ENCODE measurements at regions not wholly inside any gene's neighbourhood (a gene's known extent, or its start where the extent isn't known, plus 50 kb on each side); places are given as distances from the start of the nearest gene placed in this dataset.

DNA sequence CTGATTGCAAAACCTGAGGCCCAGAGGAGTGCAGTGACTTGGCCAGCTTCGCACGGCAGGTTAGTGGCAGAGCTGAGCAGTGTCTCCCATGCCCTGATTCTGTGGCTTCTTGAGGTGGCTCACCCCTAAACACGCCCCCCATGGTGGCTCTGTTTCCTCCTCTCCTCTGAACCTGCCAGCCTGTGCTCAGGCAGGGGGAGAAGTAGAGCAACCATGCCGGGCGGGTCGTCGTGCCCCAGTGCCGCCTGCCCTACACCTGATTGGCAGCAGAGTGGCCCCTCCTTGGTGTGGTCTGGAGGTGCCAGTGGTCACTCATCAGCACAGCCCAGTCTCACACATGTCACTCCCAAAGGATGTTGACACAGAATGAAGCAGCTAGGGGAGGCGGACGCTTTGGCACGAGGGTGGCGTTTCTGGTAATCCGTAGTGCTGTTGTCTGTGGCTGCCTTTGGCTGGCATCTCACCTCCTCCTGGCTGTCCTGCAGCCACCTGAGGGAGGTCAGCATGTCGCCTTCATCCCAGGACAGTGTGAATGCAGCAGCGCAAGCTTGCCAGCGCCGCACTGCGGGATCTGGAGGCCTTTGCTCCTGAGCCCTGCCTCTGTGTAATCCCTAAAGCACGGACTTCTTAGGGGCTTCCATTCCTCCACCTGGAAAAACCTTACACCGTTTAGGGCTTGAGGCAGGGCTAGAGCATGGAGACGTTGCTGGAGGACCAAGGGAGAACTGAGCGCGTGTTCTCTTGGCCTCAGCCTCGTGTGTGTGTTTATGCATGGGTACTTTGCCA is 294.7 kb downstream of the SEC14L1 start:
- no peak for DNase-seq

DNA sequence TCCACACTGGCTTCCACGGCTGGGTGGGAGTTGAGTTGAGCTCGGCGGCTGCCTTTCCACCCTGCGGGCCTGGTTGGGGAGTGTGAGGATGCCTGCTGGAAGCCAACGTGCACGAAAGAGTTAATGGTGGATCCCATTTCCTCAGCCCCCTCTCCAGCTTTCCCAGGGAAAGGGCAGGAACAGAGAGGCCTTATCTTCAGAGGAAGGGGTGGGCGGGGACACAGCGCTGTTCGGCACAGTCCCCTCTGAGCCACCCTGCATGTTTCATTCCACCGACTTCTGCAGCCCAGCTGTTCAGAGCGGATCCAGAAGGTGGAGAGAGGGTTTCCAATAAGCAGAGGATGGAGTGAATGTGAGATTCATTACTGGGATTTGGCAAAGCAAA is 295.3 kb downstream of the SEC14L1 start:
- DNase-seq, result peak; percentile 89

DNA sequence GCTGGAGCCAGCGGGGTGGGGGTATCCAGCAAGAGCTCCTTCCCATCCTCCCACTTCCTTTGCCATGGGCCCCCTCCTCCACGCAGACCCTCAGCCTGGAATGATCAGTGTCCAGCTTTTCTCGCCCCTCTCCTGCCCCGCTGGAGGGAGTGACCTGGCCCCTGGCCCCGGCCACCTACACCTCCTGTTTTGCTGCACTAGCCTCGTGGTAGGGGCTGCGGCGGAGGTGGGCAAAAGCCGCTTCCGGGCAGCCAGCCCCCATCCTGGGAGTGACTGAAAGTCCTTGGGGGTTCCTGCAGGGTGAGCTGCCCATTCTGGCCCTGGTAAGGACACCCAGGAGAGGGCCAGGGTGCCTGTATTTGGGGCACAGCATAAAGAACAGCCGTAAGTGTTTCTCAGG is 295.7 kb downstream of the SEC14L1 start:
- no peak for DNase-seq

DNA sequence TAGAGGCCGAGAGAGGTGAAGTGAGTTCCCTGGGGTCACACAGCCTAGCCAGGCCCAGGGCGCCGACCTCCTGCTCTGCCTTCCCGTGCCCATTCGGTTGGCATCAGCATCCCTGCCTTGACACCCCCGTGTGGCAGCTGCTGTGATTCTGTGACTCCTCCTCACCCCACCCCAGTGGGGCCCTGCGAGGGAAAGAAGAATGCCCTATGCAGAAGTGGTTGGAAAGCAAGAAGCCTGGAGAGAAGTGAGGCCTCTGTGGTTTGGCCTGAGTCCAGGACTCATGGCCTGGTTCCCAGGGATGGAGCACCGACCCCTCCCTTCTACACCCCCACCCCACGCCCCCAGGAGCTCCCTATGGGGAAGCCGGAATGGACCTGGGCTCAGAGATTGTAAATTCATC is 296.2 kb downstream of the SEC14L1 start:
- peak; percentile 89 for DNase-seq

DNA sequence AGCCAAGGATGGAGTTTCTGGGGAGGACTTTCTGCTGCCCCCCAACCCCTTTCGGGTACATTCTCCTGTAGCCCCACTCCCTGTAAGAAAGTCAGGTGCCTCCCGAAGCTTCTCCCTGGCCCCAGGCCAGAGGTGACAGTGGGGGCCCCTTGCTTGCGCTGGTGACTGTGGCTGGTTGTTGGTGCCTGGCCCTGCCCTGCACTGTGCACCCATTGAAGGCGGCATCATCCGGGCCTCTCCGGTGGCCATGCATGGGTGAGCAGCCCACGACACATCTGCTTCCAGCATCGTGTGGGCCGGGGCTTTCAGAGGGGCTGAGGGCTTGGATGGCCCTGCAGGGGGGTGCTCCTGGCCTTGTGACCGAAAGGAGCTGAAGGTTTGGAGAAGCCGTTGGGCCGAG is 297.0 kb downstream of the SEC14L1 start:
- DNase-seq, result no peak

DNA sequence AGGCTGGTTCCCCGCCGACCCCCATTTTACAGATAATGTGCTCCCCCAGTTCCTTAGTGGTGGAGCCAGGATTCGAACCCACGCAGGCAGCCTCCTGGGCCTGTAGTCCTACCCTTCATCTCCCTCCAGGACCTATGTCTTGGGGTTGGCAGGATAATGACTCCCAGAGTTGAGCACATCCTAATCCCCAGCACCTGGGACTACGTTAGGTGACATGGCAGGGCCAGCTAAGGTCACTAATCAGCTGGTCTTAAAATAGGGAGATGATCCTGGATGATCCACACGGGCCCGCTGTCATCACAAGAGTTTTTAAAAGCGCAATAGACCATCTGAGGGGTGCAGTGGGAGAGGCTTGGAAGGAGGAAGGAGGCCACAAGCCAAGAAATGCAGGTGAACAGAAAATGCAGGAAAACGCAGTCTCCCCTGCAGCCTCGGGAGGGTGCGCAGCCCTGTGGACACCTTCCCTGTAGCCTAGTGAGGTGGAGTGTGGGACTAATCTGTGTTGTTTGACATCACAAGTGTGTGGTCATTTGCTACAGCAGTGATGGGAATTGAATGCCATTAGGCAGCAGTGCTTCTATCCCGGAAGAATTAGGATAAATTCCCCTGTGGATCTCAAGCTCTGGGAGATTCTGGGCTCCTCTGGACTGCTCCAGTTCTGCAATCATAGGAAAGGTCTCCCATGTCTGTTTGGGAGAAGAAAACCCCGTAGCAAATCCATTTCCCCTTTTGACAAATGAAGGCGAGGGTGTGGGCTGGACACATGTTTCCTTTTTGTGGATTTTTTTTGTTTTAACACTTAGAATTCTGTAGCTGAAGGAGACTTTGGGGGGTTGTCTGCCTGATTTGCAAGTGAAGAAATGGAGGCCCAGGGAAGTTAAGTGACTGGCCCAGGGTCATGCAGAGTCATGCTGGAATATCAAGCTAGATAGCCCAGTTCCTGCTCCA is 297.7 kb downstream of the SEC14L1 start:
- no peak for DNase-seq

DNA sequence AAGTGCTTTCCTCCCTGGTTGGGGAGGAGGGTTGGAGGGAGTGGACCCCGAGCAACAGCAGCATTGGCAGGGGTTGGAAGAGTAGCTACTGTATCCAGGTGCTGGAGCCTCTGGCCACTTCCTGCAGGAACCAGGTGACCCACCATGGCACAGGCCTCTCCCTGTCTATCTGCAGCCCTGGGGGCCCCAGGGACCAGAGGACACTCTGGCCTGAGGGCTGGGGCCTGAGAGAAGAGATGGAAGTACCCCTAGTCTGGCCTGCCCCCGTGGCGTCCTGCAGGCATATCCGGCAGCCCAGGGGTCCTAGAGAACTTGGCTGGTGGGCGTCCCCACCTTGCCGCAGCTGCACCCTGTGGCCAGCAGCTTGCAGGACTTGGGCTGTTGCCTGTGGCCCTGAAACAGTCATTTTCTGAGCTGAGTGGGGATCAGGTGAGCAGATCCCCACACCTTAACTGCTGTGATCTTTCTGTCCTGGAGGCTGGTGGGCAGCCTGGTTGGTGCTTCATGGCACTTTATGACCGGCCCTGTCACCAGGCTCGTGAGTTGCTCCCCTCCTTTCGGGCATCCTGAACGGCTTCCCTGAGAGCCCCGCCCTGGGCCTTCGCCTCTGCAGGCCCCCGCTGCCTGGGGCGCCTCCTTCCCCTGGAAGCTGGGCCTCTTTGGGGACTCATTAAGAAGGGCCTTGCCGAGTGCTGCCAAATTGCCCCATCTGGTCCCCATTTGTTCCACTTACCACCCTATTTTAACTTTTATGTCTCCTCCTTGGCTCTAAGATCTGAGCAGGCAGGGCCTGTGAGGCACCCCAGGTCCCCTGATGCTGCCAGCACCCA is 298.6 kb downstream of the SEC14L1 start:
- peak; percentile 47 for DNase-seq

DNA sequence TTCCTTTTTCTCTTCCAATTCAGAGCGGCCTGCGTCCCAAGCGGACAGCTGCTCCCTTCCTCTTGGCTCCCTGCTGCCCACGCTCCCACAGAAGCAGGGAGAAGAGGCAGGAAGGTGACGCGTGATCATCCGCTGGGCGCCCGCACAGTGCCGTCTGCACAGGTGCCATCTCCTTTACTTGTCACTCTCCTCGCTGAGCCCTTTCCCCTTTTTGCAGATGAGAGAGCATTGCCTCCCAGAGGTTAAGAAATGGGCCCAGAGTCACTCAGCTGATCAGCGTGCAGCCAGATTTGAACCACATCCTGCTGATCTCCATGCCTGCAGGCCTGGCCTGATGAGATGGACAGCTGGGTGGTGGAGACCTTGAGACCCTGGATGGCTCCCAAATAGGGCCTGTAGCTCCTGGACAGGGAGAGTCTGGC is 299.8 kb downstream of the SEC14L1 start:
- peak; percentile 38 for DNase-seq

DNA sequence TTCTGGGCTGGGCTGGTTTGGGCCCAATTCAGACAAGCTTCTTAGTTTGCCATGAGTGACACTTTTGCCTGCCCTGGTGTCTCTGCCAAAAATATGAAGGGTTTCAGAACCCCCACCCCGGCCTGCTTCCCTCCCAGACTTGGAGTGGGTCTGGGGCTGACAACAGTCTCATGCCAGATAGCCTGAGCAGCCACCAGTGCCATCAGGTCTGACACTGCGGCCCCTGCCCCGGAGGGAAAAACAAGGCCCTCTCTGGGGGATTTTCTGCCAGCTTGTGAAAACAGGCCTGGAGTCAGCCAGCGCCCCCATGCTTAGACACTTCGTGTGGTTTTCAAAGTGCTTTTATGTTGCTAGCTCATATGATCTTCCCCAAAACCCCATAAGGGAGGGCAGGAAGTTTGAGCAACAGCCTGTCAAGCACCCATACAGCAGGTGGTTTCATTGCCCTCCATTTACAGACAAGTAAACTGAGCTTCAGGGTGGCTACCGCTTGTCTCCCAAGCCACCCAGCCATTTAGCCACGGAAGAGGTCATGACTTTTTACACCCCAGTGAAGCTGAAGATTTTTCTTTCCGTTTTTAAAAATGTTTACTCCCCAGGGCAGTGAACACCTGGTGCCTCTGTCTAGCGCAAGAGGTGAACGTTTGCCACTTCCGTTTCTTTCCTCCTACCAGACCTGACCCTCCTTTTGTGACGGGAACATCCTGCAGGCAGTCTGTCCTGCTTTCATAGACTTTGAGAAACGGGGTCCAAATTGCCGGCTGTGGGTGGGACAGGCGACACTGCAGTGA is 300.6 kb downstream of the SEC14L1 start:
- peak; percentile 30 for DNase-seq

DNA sequence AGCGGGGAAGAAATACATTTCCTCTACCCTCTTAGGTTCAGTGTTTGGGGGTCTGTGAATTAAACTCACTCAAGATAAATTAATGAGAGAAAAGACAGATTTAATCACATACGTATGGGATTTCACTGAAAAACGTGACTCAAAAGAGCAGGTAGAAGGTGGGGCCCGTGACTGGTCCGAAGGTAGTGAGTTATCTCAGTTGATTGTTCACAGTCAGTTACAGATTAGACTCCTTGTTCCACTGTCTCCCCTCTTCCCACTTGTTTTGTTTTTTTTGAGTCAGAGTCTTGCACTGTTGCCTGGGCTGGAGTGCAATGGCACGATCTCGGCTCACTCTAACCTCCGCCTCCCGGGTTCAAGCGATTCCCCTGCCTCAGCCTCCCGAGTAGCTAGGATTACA is 301.2 kb downstream of the SEC14L1 start:
- DNase-seq, result no peak

DNA sequence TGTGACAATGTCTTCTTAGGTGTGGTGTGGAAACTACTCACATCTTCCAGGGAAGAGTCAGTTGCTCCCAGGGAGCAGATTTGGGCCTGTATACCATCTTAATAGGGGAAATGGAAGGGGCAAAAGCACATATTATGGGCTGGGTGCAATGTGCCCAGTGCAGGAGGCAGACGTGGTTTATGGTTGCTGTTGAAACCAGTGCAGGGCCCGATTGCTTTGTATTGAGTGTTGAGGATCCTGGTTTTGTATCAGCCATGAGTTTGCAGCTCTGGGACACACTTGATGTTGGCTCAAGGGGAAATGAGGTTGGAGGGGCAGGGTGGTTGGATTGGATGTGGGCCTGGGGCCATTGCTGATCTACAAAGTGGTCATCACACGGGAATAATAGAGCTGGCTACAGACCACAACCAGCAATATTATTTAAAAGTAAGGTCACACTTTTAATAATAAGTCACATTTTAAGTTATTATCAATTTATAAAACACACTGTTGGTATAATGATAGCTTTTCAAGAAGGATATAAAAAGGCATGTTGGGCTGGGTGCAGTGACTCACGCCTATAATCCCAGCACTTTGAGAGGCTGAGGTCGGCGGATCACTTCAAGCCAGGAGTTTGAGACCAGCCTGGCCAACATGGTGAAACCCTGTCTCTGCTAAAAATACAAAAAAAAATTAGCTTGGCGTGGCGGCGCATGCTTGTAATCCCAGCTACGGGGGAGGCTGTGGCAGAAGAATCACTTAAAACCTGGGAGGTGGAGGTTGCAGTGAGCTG is 302.4 kb downstream of the SEC14L1 start:
- DNase-seq, result no peak

DNA sequence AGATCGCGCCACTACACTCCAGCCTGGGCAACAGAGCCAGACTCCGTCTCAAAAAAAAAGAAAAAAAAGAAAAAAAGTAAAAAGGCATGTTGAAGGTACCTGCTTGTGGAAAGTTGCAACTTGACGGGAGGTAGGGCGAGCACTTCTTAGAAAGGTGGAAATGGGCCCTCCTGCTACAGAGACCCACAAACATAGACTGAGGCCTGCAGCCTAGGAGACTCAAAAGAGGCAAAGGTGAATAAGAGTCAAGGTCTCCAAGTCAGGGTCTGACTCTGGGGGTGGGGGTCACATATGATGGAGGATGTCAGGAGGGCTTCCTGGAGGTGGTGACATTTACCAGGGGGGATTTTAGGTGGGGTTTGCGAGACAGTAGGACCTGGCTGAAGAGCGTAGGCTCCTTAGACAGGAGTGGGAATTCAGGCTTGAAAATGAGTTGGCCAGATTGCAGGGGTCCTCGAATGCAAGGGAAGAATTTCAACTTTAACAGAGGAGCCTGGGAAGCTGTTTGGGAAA is 303.0 kb downstream of the SEC14L1 start:
- no peak for DNase-seq

DNA sequence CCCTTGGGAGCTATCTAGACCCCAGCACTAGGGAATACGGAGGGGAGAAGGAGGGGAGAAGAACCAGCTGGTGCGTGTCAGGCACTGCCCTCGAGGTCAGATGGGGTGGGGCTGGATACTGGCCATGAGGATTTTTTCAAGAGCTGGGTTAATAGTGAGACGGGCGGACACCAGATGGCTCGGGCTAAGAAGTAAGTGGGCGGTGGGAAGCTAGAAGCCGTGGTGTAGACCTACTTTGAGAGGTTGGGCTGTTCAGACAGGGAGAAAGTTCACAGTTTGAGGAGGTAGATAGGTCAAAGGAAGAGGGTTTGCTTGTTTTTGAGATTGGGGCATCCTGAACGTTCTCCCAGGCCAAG is 303.8 kb downstream of the SEC14L1 start:
- DNase-seq, result peak; percentile 45

DNA sequence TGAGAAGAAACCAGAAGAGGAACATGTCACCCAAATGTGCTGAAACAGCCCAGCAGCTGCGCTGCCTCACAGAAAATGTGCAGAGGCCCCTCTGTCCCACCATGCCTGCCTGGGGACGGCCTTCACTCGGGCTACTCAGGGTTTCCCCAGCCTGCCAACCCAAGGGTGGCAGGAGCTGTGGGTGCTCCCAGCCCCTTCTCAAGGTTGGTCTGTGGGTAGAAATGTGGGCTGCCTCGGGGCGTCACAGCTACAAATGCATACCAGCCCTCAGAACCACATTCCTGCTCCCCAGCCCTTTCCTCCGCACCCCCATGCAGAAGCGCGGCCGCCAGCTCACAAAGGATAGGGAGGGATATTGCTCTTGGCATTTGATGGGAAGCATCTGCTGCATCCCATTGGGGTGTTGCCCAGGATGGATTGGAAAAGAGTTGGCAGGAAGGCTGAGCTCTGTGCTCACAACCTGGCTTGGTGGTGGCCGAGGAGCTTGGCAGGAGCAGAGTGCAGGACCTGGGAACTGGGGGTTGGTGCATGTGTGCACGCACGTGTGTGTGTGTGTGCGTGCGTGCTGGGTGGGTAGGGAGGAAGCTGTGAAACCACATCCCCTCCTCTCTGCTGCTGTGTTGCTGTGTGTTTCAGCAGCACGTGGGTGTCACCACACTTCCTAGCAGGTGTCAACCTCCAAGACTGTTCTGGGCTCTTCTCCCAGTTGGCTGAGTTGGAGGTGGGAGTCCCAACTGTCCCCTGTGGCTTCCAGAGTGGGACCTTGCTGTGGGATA is 304.4 kb downstream of the SEC14L1 start:
- DNase-seq, result peak; percentile 74

DNA sequence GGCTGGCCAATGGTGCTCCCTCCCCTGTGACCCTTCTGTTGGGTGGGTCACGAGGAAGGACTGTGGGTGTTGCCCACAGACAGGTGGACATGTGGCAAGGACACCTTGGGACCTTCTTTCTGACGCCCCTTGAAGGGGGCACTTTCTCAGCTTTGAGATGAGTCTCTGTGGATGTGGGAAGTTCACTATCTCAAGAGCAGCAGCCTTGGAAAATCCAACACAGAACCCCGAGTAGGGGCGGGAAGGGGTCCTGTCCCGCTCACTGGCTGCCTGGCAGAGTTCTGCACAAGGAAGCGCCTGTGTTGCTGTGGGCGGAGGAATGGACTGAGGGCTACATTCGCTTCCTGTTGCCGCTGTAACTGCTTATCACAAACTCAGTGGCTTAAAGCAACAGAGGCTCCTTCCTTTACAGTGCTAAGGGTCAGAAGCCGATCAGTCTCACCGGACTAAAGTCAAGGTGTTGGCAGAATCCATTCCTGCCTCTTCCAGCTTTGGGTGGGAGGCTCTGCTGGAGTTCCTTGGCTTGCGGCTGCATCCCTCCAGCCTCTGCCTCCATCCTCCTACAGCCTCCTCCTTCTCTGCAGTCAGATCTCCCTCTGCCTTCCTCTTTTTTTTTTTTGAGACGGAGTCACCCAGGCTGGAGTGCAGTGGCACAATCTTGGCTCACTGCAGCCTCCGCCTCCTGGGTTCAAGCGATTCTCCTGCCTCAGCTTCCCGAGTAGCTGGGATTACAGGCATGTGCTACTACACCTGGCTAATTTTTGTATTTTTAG is 305.2 kb downstream of the SEC14L1 start:
- no peak for DNase-seq

DNA sequence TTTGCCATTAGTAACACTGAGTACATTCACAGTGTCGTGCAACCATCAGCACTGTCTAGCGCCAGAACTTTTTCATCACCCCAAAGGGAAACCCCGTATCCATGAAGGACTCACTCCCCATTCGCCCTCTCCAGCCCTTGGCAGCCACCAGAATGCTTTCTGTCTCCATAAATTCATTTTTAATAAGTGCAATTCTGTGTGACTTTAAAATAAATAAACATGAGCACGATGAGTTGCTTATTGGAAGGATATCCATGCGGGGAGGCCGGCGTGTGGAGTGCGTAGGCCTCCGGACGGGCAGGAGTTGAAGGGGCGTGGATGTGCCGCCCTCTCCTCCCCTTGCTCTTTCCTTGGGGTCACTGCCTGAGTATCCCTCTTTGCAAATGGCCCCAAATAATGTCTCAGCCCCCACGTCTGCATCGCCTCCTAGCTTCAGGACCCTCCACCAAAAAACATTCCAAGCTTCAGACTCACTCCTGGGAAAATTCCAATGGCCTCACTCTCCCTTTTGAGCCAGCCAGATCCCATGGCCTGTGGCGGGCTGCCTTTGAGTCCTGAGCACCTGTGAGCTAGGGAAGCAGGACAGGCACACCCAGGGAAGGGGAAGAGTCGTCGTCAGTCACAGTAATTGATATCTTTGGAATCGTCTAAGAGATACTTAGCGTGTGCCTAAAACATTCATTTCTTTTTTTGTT is 306.3 kb downstream of the SEC14L1 start:
- no peak for DNase-seq

DNA sequence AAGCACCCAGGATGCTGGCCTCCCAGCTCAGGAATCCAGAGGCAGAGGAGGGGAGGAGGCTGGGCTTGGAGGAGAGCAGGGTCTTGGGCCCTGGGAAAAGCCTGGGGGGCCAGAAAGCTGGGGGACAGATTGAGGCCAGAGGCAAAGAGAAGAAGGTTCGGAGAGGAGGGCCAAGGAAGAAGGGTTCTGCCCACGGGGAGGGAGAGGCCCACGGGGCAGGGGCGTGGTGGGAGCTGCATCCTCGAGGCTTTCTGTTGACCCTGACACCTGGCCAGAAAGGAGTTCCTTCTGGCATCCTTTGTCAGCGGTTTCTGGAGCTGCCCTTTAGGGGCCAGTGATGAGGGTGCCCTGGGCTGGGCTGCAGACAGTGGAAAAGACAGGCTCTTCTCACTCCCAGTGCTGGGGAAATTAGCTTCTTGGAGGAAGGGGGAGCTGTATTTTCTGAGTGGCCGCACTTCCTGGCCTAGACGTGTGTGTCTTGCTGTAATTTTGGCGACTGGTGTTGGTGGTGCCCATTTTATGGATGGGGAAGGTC is 308.7 kb downstream of the SEC14L1 start:
- DNase-seq, result no peak

DNA sequence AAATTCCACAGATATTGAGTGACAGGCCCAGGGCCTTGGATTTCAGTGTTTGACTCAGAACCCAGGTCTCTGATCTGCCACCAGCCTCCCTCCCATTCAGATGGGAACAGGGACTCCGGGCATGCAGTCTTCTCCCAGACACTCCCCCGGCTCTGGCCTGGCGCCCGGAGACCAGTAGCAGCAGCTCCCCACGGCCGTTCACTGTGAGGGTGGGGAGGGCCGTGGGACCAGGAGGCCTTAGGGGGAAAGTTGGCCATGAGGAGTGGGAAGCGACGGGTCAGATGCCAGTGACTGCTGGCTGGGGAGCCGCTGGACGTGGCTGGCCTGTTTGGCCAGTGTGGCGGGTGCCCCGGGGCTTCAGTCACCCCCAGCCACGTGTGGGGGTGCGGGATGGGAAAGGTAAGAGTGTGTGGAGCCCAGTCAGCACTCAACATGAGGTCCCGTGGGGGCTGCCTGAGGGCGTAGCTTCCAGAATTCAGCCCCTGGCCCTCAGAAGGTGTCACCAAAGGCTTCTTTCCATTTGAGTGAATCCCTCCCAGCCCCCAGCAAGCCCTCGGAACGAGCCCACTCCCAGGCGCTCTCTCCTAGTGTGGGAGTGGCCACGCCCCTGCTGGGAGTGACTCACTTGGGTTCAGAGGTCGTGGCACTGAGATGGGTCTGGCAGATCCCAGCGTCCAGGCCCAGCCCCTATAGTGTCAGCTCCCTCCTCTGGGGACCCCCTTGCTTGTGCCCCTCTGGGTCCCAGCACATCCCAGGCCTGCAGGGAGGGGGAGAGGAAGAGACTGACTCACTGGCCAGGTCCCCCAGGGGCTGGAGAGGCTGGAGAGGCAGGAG is 309.4 kb downstream of the SEC14L1 start:
- DNase-seq, result peak; percentile 66
